MCF 10A (cell line): ENCODE measurements at regions not wholly inside any gene's neighbourhood (a gene's known extent, or its start where the extent isn't known, plus 50 kb on each side); places are given as distances from the start of the nearest gene placed in this dataset.

Experiments
- BruUV-seq: library from RNA; stranded (reverse); fragments of 400-500 nt; replicated peaks from 2 replicates; lab custom pipeline; 2021; lab: Mats Ljungman, UMichigan
- CTCF ChIA-PET: fragments of 300-600 bp; sonication (Branson Sonifier 250); formaldehyde crosslinking; extraction: SDS; loops from one replicate; lab custom pipeline; 2021; ENCODE audit warnings: antibody characterized with exemption, inconsistent platforms; lab: Yijun Ruan, JAX
- POLR2A ChIA-PET: fragments of 300-600, 350-650 bp; sonication (Branson Sonifier 250); formaldehyde crosslinking; extraction: SDS; loops from one replicate; lab custom pipeline; 2020; ENCODE audit warnings: antibody characterized with exemption, inconsistent platforms; lab: Yijun Ruan, JAX
- DNase-seq: peaks from one replicate; pipeline ENCODE4 v3.0.0-alpha.2; 2018; ENCODE audit not compliant: unreplicated experiment
- H3K27ac Mint-ChIP-seq: one replicate; pipeline ENCODE4 v1.8.0; 2022; ENCODE audit warnings: mild to moderate bottlenecking, low read depth, mixed read lengths; ENCODE audit not compliant: unreplicated experiment
- H3K27me3 Mint-ChIP-seq: one replicate; pipeline ENCODE4 v1.8.0; 2022; ENCODE audit warnings: mixed read lengths; ENCODE audit not compliant: insufficient read depth, unreplicated experiment
- H3K36me3 Mint-ChIP-seq: one replicate; pipeline ENCODE4 v1.8.0; 2022; ENCODE audit warnings: mild to moderate bottlenecking, moderate library complexity, mixed read lengths; ENCODE audit not compliant: insufficient read depth, unreplicated experiment
- H3K4me1 Mint-ChIP-seq: one replicate; pipeline ENCODE4 v1.8.0; 2022; ENCODE audit warnings: mixed read lengths; ENCODE audit not compliant: insufficient read depth, unreplicated experiment
- H3K4me3 Mint-ChIP-seq: one replicate; pipeline ENCODE4 v1.8.0; 2022; ENCODE audit warnings: mild to moderate bottlenecking, moderate library complexity, mixed read lengths; ENCODE audit not compliant: unreplicated experiment
- H3K9me3 Mint-ChIP-seq: one replicate; pipeline ENCODE4 v1.8.0; 2022; ENCODE audit warnings: mixed read lengths; ENCODE audit not compliant: unreplicated experiment
- intact Hi-C: fragments of 100-400 bp; cut with micrococcal nuclease; formaldehyde crosslinking; loops from 2 replicates; pipeline ENCODE4 v1.14.1; 2022
- TF ChIP-seq, protein P1 (sequence below): fragments of 200-600 bp; IDR thresholded peaks from one replicate; pipeline ENCODE4 v1.8.0; 2022; ENCODE audit warnings: antibody characterized with exemption, mild to moderate bottlenecking; ENCODE audit not compliant: unreplicated experiment

DNA sequence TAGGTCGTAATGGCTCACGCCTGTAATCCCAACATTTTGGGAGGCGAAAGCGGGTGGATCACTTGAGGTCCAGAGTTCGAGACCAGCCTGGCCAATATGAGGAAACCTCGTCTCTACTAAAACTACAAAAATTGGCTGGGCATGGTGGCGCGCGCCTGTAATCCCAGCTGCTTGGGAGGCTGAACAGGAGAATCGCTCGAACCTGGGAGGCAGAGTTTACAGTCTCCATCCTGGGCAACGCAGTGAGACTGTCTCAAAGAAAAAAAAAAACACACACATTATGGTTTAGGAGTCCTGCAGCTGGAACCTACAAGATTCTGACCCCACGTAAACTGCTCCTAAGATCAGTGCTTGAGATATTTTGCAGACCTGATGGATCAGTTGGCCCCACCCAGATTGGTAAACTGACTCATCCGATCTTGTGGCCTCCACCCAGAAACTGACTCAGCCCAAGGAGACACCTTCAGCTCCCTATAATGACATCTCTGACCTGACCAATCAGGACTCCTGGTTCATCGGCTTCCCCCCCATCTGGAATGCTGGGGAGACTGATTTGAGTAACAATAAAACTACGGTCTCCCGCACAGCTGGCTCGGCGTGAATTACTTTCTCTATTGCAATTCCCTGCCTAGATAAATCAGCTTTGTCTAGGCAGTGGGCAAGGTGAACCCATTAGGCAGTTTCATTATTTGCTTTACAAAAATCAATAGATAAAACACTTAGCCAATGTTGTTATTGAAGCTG is 96.2 kb upstream of the BTN3A2 start:
- TF ChIP-seq, protein P1, sequence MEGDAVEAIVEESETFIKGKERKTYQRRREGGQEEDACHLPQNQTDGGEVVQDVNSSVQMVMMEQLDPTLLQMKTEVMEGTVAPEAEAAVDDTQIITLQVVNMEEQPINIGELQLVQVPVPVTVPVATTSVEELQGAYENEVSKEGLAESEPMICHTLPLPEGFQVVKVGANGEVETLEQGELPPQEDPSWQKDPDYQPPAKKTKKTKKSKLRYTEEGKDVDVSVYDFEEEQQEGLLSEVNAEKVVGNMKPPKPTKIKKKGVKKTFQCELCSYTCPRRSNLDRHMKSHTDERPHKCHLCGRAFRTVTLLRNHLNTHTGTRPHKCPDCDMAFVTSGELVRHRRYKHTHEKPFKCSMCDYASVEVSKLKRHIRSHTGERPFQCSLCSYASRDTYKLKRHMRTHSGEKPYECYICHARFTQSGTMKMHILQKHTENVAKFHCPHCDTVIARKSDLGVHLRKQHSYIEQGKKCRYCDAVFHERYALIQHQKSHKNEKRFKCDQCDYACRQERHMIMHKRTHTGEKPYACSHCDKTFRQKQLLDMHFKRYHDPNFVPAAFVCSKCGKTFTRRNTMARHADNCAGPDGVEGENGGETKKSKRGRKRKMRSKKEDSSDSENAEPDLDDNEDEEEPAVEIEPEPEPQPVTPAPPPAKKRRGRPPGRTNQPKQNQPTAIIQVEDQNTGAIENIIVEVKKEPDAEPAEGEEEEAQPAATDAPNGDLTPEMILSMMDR: no peak
- DNase-seq: peak; percentile 91
- ChIA-PET POLR2A (interaction anchor here (0.6 to 11.7 kb wide), 19 partner anchors 10 to 1009 kb away, joined by 3 to 405 read pairs (median 52); a partner anchor contains a TSS), CTCF (interaction anchor here (0.6 to 3.6 kb wide), 5 partner anchors 19 to 52 kb away, joined by 4 to 15 read pairs (median 10); a partner anchor contains a TSS)
- peak overlapping the region; percentile 71 for H3K27ac Mint-ChIP-seq
- intact Hi-C loops: no loop called here
- BruUV-seq: no TSS peak
- no peaks in the 10 kb centered on the region for H3K27me3 Mint-ChIP-seq
- H3K4me3 Mint-ChIP-seq: peak overlapping the region; percentile 63
- no peaks in the 10 kb centered on the region for H3K36me3 Mint-ChIP-seq
- no peaks in the 10 kb centered on the region for H3K9me3 Mint-ChIP-seq
- H3K4me1 Mint-ChIP-seq: peaks cover 6% of the 10 kb centered on the region

DNA sequence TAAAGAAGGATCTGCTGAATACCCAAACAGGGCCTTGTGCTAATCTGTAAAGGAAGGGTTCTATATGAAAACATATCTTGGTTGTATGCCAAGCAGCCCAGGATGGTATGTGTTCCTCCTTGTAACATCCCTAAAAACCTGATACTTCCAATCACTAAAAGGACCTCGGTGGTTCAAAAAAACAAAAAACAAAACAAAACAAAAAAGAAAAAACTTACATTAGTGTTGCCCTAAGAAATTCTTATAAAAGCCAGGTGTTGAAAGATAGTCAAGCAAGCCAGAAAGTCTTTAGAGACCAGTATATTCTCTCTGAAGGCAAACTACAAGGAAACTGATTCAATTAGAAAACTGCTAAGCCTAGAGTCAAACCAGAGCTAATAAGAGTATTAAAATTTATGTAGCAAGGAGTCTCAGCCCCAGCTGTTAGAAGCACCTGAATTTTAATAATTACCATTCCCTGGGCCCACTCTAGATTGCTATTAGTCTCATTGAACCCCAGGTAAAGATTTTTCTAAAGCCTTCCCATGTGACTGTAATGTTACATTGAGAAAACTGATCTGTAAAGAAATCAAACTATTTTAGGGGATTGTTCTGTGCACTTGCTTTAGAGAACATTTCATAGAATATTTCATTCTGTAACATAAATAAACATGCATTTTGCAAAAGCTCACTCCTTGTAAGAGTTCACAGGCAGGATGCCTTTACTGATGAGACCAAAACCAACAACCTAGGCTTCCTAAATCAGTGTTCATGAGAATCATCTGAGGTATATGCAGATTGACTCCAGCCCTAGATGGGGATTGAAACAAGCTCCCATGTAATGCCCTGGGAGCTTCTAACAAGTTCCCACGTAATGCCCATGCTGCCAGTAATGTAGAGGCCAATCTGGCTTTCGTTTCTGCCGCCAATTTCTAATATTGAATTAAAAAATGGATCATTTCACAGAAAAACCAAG is 95.2 kb upstream of the BTN3A2 start:
- POLR2A ChIA-PET: interaction anchor here (0.6 to 11.7 kb wide), 43 partner anchors 8 to 1623 kb away, joined by 3 to 405 read pairs (median 9); a partner anchor contains a TSS
- intact Hi-C loops: loop anchor here (2.0 to 5.0 kb wide), 3 partner anchors 19 to 862 kb away; a partner anchor contains a TSS
- peaks cover 6% of the 10 kb centered on the region for H3K4me1 Mint-ChIP-seq
- peak overlapping the region; percentile 71 for H3K27ac Mint-ChIP-seq
- no TSS peak for BruUV-seq
- H3K27me3 Mint-ChIP-seq: no peaks in the 10 kb centered on the region
- H3K36me3 Mint-ChIP-seq: no peaks in the 10 kb centered on the region
- TF ChIP-seq, protein P1: no peak
- peak overlapping the region; percentile 63 for H3K4me3 Mint-ChIP-seq
- CTCF ChIA-PET: interaction anchor here (0.5 to 3.6 kb wide), 14 partner anchors 9 to 325 kb away, joined by 3 to 15 read pairs (median 6); a partner anchor contains a TSS
- peak; percentile 38 for DNase-seq
- no peaks in the 10 kb centered on the region for H3K9me3 Mint-ChIP-seq

DNA sequence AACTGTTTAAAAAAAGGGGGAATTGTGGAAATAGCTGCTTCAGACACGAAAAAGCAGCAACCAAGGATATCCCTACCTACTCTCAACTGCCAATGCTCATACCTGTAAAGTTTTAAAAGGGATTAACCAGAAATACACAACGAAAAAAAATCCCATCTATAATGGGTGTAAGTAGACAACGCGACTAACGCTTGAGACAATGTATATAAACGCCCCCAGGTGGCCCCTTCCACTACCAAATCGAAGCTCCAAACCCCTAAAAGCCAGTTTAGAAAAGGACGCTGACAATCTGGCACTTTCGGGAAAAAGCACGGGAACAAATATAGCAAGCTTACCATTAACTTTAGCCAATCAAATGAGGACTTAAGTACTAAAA is 94.5 kb upstream of the BTN3A2 start:
- DNase-seq: peak; percentile 32
- no peaks in the 10 kb centered on the region for H3K36me3 Mint-ChIP-seq
- H3K4me3 Mint-ChIP-seq: no peak overlapping the region

More for the DNA sequence above, 94.5 kb upstream of the BTN3A2 start:
- CTCF ChIA-PET: interaction anchor here (0.5 to 3.6 kb wide), 16 partner anchors 9 to 324 kb away, joined by 3 to 15 read pairs (median 5); a partner anchor contains a TSS
- peak overlapping the region; percentile 54 for H3K27ac Mint-ChIP-seq
- peaks cover 6% of the 10 kb centered on the region for H3K4me1 Mint-ChIP-seq
- POLR2A ChIA-PET: interaction anchor here (0.6 to 11.7 kb wide), 39 partner anchors 8 to 1622 kb away, joined by 3 to 405 read pairs (median 12); a partner anchor contains a TSS
- H3K27me3 Mint-ChIP-seq: no peaks in the 10 kb centered on the region
- BruUV-seq: no TSS peak
- no peaks in the 10 kb centered on the region for H3K9me3 Mint-ChIP-seq
- intact Hi-C loops: loop anchor here (2.0 to 5.0 kb wide), 3 partner anchors 20 to 862 kb away; a partner anchor contains a TSS
- TF ChIP-seq, protein P1: no peak
